OCI-M1 (cell line): ENCODE measurements at regions not wholly inside any gene's neighbourhood (a gene's known extent, or its start where the extent isn't known, plus 50 kb on each side); places are given as distances from the start of the nearest gene placed in this dataset.

ENCODE experiments used
- DNase-seq: peaks from one replicate; lab custom pipeline; 2025; lab: John Stamatoyannopoulos, UW

GRCh38 chr3:146308682-146309081, 57.8 kb upstream of the PLSCR4 start:
- DNase-seq = no peak

GRCh38 chr3:146308222-146308621, 57.3 kb upstream of the PLSCR4 start:
- DNase-seq = peak; percentile 23

GRCh38 chr3:146307456-146307725, 56.5 kb upstream of the PLSCR4 start:
- DNase-seq = no peak

GRCh38 chr3:146306656-146307455, 56.0 kb upstream of the PLSCR4 start:
- DNase-seq = no peak

- DNase-seq = no peak
Measured at GRCh38 chr3:146305808-146306423, 55.0 kb upstream of the PLSCR4 start.

GRCh38 chr3:146300768-146301167, 49.9 kb upstream of the PLSCR4 start:
- DNase-seq = no peak
